GM12878 (cell line): ENCODE measurements at regions not wholly inside any gene's neighbourhood (a gene's known extent, or its start where the extent isn't known, plus 50 kb on each side); places are given as distances from the start of the nearest gene placed in this dataset.

Experiments used
- ATAC-seq: fragments of 200-7000 bp; cut with Tn5 transposase; 3 replicates; pipeline ENCODE4 v1.9.1; 2020; ENCODE audit warnings: mild to moderate bottlenecking, moderate library complexity
- BruUV-seq: library from RNA; stranded (reverse); fragments of 400-500 nt; replicated peaks from 2 replicates; lab custom pipeline; 2021; lab: Mats Ljungman, UMichigan
- CTCF ChIA-PET: fragments of 300-600 bp; sonication (Branson Sonifier 250); formaldehyde crosslinking; extraction: SDS; loops from one replicate; lab custom pipeline; 2021; ENCODE audit warnings: inconsistent platforms; lab: Yijun Ruan, JAX
- POLR2A ChIA-PET: fragments of 350-600 bp; formaldehyde crosslinking; extraction: SDS; loops from one replicate; lab custom pipeline; 2021; ENCODE audit warnings: inconsistent platforms; lab: Charles Lee
- RAD21 ChIA-PET: fragments of 300-600 bp; sonication (Branson Sonifier 250); formaldehyde crosslinking; loops from one replicate; lab custom pipeline; 2023; ENCODE audit warnings: antibody characterized with exemption; ENCODE audit not compliant: unreplicated experiment; lab: Charles Lee
- SMC1A ChIA-PET: fragments of 300-600 bp; sonication (Branson Sonifier 250); formaldehyde crosslinking; loops from one replicate; lab custom pipeline; 2023; ENCODE audit not compliant: unreplicated experiment, uncharacterized antibody; lab: Charles Lee
- DNase-seq: peaks from one replicate; pipeline ENCODE4 v3.0.0-alpha.2; 2011; ENCODE audit warnings: low read depth, low spot score
- FAIRE-seq: peaks from 3 replicates; lab custom pipeline; 2011; peaks lifted over from hg19 to GRCh38; lab: Jason Lieb, UNC
- H2AFZ ChIP-seq: 2 replicates; pipeline ENCODE4 v1.6.0; 2011; ENCODE audit warnings: low read depth, low read length, control low read depth; ENCODE audit not compliant: control insufficient read depth
- H3K27ac ChIP-seq: 2 replicates; pipeline ENCODE4 v1.5.1; 2011; ENCODE audit warnings: control low read depth; ENCODE audit not compliant: control insufficient read depth, insufficient read depth
- H3K27me3 ChIP-seq, 2 experiments: replicated peaks in 1 of 2; 2 replicates each; pipeline versions ENCODE4 v1.6.0 to v1.6.1; 2011; ENCODE audit warnings: low read length in 1 of 2; ENCODE audit not compliant: control insufficient read depth in 2 of 2, insufficient read depth in 2 of 2
- H3K36me3 ChIP-seq, 2 experiments: 2 replicates each; pipeline ENCODE4 v1.5.1; 2011; ENCODE audit warnings: low read length in 1 of 2; ENCODE audit not compliant: control insufficient read depth in 2 of 2, insufficient read depth in 2 of 2
- H3K4me1 ChIP-seq: 2 replicates; pipeline ENCODE4 v1.6.1; 2011; ENCODE audit warnings: mild to moderate bottlenecking, low read length, moderate library complexity, mixed read lengths; ENCODE audit not compliant: control insufficient read depth, insufficient read depth
- H3K4me2 ChIP-seq: 2 replicates; pipeline ENCODE4 v1.6.0; 2011; ENCODE audit warnings: control low read depth; ENCODE audit not compliant: control insufficient read depth, insufficient read depth
- H3K4me3 ChIP-seq: fragments of 200-600 bp; sonication (generic); 2 replicates; pipeline ENCODE4 v1.5.1; 2016
- H3K79me2 ChIP-seq: 2 replicates; pipeline ENCODE4 v1.6.0; 2011; ENCODE audit warnings: low read length; ENCODE audit not compliant: control insufficient read depth, insufficient read depth
- H3K9ac ChIP-seq: 2 replicates; pipeline ENCODE4 v1.8.0; 2011; ENCODE audit warnings: low read length, control low read depth, mixed read lengths; ENCODE audit not compliant: control insufficient read depth, insufficient read depth
- H3K9me3 ChIP-seq: replicated peaks from 3 replicates; pipeline ENCODE4 v1.5.1; 2011; ENCODE audit warnings: mild to moderate bottlenecking, low read length; ENCODE audit not compliant: control insufficient read depth, insufficient read depth
- H4K20me1 ChIP-seq: 2 replicates; pipeline ENCODE4 v1.6.0; 2011; ENCODE audit not compliant: control insufficient read depth, insufficient read depth
- BMI1 ChIP-seq: fragments of 450-650 bp; IDR thresholded peaks from 2 replicates; pipeline ENCODE4 v1.6.1; 2016; ENCODE audit warnings: mild to moderate bottlenecking, moderate library complexity, borderline replicate concordance
- CHD4 ChIP-seq: fragments of 200-600 bp; sonication (generic); IDR thresholded peaks from 2 replicates; pipeline ENCODE4 v1.6.1; 2016; ENCODE audit warnings: mild to moderate bottlenecking
- CREM ChIP-seq: IDR thresholded peaks from 2 replicates; pipeline ENCODE4 v1.6.1; 2014; ENCODE audit warnings: antibody characterized with exemption, low read depth
- HDGF ChIP-seq: fragments of 450-650 bp; IDR thresholded peaks from 2 replicates; pipeline ENCODE4 v1.6.1; 2016; ENCODE audit warnings: antibody characterized with exemption
- JUND ChIP-seq: IDR thresholded peaks from 2 replicates; pipeline ENCODE4 v1.6.1; 2012; ENCODE audit warnings: low read depth, mild to moderate bottlenecking, low read length, improper control_type of control experiment, moderate library complexity
- MYC ChIP-seq: IDR thresholded peaks from 2 replicates; pipeline ENCODE4 v1.6.1; 2011; ENCODE audit warnings: mild to moderate bottlenecking, low read length, moderate library complexity, inconsistent platforms; ENCODE audit not compliant: insufficient read depth, insufficient replicate concordance, insufficient read length, severe bottlenecking
- NFIC ChIP-seq: IDR thresholded peaks from 2 replicates; pipeline ENCODE4 v1.6.1; 2012; ENCODE audit warnings: low read depth, mild to moderate bottlenecking, inconsistent platforms, low read length, moderate library complexity
- NR2C1 ChIP-seq: fragments of 450-650 bp; IDR thresholded peaks from 2 replicates; pipeline ENCODE4 v1.6.1; 2017; ENCODE audit warnings: antibody characterized with exemption, mild to moderate bottlenecking, moderate library complexity
- POLR2A ChIP-seq: IDR thresholded peaks from 2 replicates; pipeline ENCODE4 v1.6.1; 2011; ENCODE audit warnings: low read depth, mild to moderate bottlenecking, low read length
- RAD51 ChIP-seq: fragments of 450-650 bp; IDR thresholded peaks from 2 replicates; pipeline ENCODE4 v1.6.1; 2016; ENCODE audit warnings: moderate library complexity, mild to moderate bottlenecking, inconsistent platforms
- RCOR1 ChIP-seq: conservative IDR thresholded peaks from 2 replicates; pipeline ENCODE4 v1.6.1; 2012; ENCODE audit warnings: low read depth, low read length, improper control_type of control experiment
- RELA ChIP-seq: fragments of 450-650 bp; IDR thresholded peaks from 2 replicates; pipeline ENCODE4 v1.8.0; 2014; ENCODE audit warnings: borderline replicate concordance; ENCODE audit not compliant: partially characterized antibody
- RUNX3 ChIP-seq: IDR thresholded peaks from 2 replicates; pipeline ENCODE4 v1.6.1; 2012; ENCODE audit warnings: low read length, inconsistent platforms
- SIX5 ChIP-seq: IDR thresholded peaks from 2 replicates; pipeline ENCODE4 v1.6.1; 2011; ENCODE audit warnings: mild to moderate bottlenecking, low read depth, low read length, moderate library complexity; ENCODE audit not compliant: severe bottlenecking
- WGBS: methylation state at CpG from one replicate; pipeline ENCODE4 v1.1.6; 2016; ENCODE audit warnings: low lambda C conversion rate; ENCODE audit not compliant: insufficient replicate concordance, insufficient coverage; ENCODE audit errors: missing lambda C conversion rate; 5-methylcytosine and 5-hydroxymethylcytosine counted together
- in situ Hi-C: fragments of 300-500 bp; cut with MboI; formaldehyde crosslinking; loops from 9 replicates; pipeline ENCODE4 v1.14.3; 2018; ENCODE audit warnings: mixed read lengths
- intact Hi-C: fragments of 100-400 bp; cut with micrococcal nuclease; formaldehyde crosslinking; loops from one replicate; pipeline ENCODE4 v1.14.2; 2022; ENCODE audit not compliant: unreplicated experiment
- TF ChIP-seq, protein P1 (sequence below): fragments of 450-650 bp; IDR thresholded peaks from 2 replicates; pipeline ENCODE4 v1.6.1; 2017; ENCODE audit warnings: borderline replicate concordance

DNA sequence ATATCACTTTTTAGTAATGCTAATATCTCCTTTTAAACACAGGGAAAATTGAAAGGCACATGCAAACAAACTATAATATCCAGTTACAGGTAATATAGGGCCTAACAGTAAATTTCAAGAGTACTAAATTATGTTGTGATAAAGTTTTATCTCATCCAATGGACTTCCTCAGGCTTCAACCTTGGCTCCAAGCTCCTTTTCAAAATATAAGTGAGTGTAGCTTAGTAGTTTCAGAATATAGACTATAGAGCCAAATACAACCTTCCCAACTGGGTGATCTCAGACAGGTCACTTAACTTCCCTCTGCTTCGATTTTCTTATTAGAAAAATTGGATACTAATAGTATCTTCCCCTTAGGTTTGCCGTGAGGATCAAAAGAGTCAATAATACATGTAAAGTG, 93.5 kb upstream of the PARD3B start:
- FAIRE-seq, result no peak
- TF ChIP-seq RAD51 (no peak), MYC (no peak), POLR2A (no peak), BMI1 (no peak), NR2C1 (no peak), JUND (no peak), CREM (no peak), RELA (no peak), HDGF (no peak), SIX5 (no peak), CHD4 (no peak), RCOR1 (no peak), NFIC (no peak), RUNX3 (no peak)
- TF ChIP-seq, protein P1, sequence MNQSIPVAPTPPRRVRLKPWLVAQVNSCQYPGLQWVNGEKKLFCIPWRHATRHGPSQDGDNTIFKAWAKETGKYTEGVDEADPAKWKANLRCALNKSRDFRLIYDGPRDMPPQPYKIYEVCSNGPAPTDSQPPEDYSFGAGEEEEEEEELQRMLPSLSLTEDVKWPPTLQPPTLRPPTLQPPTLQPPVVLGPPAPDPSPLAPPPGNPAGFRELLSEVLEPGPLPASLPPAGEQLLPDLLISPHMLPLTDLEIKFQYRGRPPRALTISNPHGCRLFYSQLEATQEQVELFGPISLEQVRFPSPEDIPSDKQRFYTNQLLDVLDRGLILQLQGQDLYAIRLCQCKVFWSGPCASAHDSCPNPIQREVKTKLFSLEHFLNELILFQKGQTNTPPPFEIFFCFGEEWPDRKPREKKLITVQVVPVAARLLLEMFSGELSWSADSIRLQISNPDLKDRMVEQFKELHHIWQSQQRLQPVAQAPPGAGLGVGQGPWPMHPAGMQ, result no peak
- Histone ChIP-seq H2AFZ (no peak overlapping the region), H3K4me1 (no peaks in the 10 kb centered on the region), H3K27ac (no peak overlapping the region), H3K4me2 (no peak overlapping the region), H3K36me3 (no peaks in the 10 kb centered on the region), H4K20me1 (no peaks in the 10 kb centered on the region), H3K27me3 (no peaks in the 10 kb centered on the region), H3K9ac (no peak overlapping the region), H3K4me3 (no peak overlapping the region), H3K79me2 (no peaks in the 10 kb centered on the region), H3K9me3 (no peaks in the 10 kb centered on the region)
- CTCF ChIA-PET, result no interaction called here
- SMC1A ChIA-PET, result no interaction called here
- 0% methylated on average over 2 of the region's 2 CpGs for WGBS
- intact Hi-C loops (no loop called here), in situ Hi-C loops (no loop called here)
- no TSS peak for BruUV-seq
- RAD21 ChIA-PET, result no interaction called here
- POLR2A ChIA-PET, result no interaction called here
- DNase-seq, result no peak
- no peak for ATAC-seq
